ENCODE measurements at regions not wholly inside any gene's neighbourhood (a gene's known extent, or its start where the extent isn't known, plus 50 kb on each side); places are given as distances from the start of the nearest gene placed in this dataset.

GRCh38 chr5:125972706-125973105, 450.5 kb upstream of the GRAMD2B start:
- TF ChIP-seq, protein P1, sequence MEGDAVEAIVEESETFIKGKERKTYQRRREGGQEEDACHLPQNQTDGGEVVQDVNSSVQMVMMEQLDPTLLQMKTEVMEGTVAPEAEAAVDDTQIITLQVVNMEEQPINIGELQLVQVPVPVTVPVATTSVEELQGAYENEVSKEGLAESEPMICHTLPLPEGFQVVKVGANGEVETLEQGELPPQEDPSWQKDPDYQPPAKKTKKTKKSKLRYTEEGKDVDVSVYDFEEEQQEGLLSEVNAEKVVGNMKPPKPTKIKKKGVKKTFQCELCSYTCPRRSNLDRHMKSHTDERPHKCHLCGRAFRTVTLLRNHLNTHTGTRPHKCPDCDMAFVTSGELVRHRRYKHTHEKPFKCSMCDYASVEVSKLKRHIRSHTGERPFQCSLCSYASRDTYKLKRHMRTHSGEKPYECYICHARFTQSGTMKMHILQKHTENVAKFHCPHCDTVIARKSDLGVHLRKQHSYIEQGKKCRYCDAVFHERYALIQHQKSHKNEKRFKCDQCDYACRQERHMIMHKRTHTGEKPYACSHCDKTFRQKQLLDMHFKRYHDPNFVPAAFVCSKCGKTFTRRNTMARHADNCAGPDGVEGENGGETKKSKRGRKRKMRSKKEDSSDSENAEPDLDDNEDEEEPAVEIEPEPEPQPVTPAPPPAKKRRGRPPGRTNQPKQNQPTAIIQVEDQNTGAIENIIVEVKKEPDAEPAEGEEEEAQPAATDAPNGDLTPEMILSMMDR (IDR thresholded peaks at IDR 0.05; ENCODE audit: low read depth, low read length): no peak
- H3K36me3 ChIP-seq: no peaks in the 10 kb centered on the region
- no peaks in the 10 kb centered on the region for H3K27me3 ChIP-seq (ENCODE audit: insufficient read depth, low read depth, severe bottlenecking)
- H3K4me3 ChIP-seq (ENCODE audit: low read depth, low read length): no peak overlapping the region
- no peaks in the 10 kb centered on the region for H3K9me3 ChIP-seq (ENCODE audit: severe bottlenecking)
- no peak overlapping the region for H3K27ac ChIP-seq
- no peak for DNase-seq

- DNase-seq: no peak
- H3K27ac ChIP-seq: no peak overlapping the region
- no peaks in the 10 kb centered on the region for H3K36me3 ChIP-seq
- no peak overlapping the region for H3K4me3 ChIP-seq (ENCODE audit: low read depth, low read length)
- TF ChIP-seq, protein P1 (IDR thresholded peaks at IDR 0.05; ENCODE audit: low read depth, low read length): no peak
- no peaks in the 10 kb centered on the region for H3K9me3 ChIP-seq (ENCODE audit: severe bottlenecking)
- no peaks in the 10 kb centered on the region for H3K27me3 ChIP-seq (ENCODE audit: insufficient read depth, low read depth, severe bottlenecking)
Measured at GRCh38 chr5:125974679-125975078, 448.5 kb upstream of the GRAMD2B start.

- no peaks in the 10 kb centered on the region for H3K27me3 ChIP-seq (ENCODE audit: insufficient read depth, low read depth, severe bottlenecking)
- DNase-seq: no peak
- H3K36me3 ChIP-seq: no peaks in the 10 kb centered on the region
- no peak overlapping the region; the same call in 1 of the 2 replicates for H3K27ac ChIP-seq
- H3K9me3 ChIP-seq (ENCODE audit: severe bottlenecking): no peaks in the 10 kb centered on the region
- no peak overlapping the region for H3K4me3 ChIP-seq (ENCODE audit: low read depth, low read length)
- TF ChIP-seq, protein P1 (IDR thresholded peaks at IDR 0.05; ENCODE audit: low read depth, low read length): no peak
Measured at GRCh38 chr5:125976421-125977000, 446.7 kb upstream of the GRAMD2B start.

- DNase-seq: no peak
- H3K9me3 ChIP-seq (ENCODE audit: severe bottlenecking): no peaks in the 10 kb centered on the region
- TF ChIP-seq, protein P1 (IDR thresholded peaks at IDR 0.05; ENCODE audit: low read depth, low read length): no peak
- H3K4me3 ChIP-seq (ENCODE audit: low read depth, low read length): no peak overlapping the region
- H3K27me3 ChIP-seq (ENCODE audit: insufficient read depth, low read depth, severe bottlenecking): no peaks in the 10 kb centered on the region
- H3K27ac ChIP-seq: no peak overlapping the region
- no peaks in the 10 kb centered on the region for H3K36me3 ChIP-seq
Measured at GRCh38 chr5:125978015-125978414, 445.2 kb upstream of the GRAMD2B start.

- no peaks in the 10 kb centered on the region for H3K36me3 ChIP-seq
- no peak for DNase-seq
- H3K27me3 ChIP-seq (ENCODE audit: insufficient read depth, low read depth, severe bottlenecking): no peaks in the 10 kb centered on the region
- TF ChIP-seq, protein P1 (IDR thresholded peaks at IDR 0.05; ENCODE audit: low read depth, low read length): no peak
- no peaks in the 10 kb centered on the region for H3K9me3 ChIP-seq (ENCODE audit: severe bottlenecking)
- no peak overlapping the region for H3K27ac ChIP-seq
- H3K4me3 ChIP-seq (ENCODE audit: low read depth, low read length): no peak overlapping the region
Measured at GRCh38 chr5:125979636-125980035, 443.6 kb upstream of the GRAMD2B start.

- Histone ChIP-seq H3K36me3 (no peaks in the 10 kb centered on the region), H3K27me3 (ENCODE audit: insufficient read depth, low read depth, severe bottlenecking) (no peaks in the 10 kb centered on the region), H3K9me3 (ENCODE audit: severe bottlenecking) (no peaks in the 10 kb centered on the region), H3K27ac (no peak overlapping the region), H3K4me3 (ENCODE audit: low read depth, low read length) (no peak overlapping the region)
- DNase-seq: no peak
- TF ChIP-seq, protein P1 (IDR thresholded peaks at IDR 0.05; ENCODE audit: low read depth, low read length): no peak
Measured at GRCh38 chr5:125981016-125981415, 442.2 kb upstream of the GRAMD2B start.

All from WERI-Rb-1 (cell line).